ENCODE measurements at regions not wholly inside any gene's neighbourhood (a gene's known extent, or its start where the extent isn't known, plus 50 kb on each side); places are given as distances from the start of the nearest gene placed in this dataset.
A peak's percentile ranks its signal among the peaks of the same experiment; 100 is the strongest.

DNA sequence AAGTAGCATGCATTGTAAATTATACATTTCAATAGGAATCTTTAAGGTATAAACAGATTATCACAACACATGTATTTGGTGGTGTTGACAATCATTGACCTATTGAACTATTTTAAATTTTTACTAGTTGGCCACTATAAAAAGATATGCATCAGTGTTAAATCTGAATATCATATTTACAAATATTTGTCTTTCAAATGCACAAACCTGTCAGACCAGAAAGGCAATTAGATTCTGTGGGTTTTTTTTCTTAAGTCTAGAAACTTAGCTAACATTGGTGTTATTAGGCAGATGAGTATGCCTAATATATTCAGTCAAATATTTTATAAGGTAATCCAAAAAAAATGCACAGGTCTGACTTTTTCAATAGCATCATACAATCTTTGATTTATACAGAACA is 241.4 kb upstream of the DGKB start:
- no peak for TF ChIP-seq GATA3 (IDR thresholded peaks at IDR 0.05; ENCODE audit: low read depth, low read length)
- no peak for TF ChIP-seq GATA2 (IDR thresholded peaks at IDR 0.05; ENCODE audit: low read depth, low read length)

GRCh38 chr7:15143121-15143520 is 240.6 kb upstream of the DGKB start:
- TF ChIP-seq GATA2 (IDR thresholded peaks at IDR 0.05; ENCODE audit: low read depth, low read length): no peak
- TF ChIP-seq GATA3 (IDR thresholded peaks at IDR 0.05; ENCODE audit: low read depth, low read length): no peak

DNA sequence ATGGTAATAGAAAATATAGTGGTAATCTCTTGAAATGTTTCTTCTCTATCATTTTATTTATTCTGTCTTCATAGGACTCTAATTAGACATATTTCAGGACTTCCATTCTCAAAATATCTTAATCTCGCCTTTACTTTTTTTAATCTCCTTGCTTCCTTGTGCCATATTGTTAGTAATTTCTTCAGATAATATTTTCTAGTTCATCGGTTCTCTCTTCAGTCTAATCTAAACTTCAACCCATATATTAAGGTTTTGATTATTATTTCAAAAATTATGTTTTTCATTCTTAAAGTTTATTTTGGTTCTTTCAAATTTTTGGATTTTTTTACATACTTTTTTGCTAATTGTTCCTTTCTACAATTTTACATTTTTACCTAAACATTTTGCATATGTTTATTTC is 237.9 kb upstream of the DGKB start:
- TF ChIP-seq GATA3 (IDR thresholded peaks at IDR 0.05; ENCODE audit: low read depth, low read length) (no peak), GATA2 (IDR thresholded peaks at IDR 0.05; ENCODE audit: low read depth, low read length) (no peak)

DNA sequence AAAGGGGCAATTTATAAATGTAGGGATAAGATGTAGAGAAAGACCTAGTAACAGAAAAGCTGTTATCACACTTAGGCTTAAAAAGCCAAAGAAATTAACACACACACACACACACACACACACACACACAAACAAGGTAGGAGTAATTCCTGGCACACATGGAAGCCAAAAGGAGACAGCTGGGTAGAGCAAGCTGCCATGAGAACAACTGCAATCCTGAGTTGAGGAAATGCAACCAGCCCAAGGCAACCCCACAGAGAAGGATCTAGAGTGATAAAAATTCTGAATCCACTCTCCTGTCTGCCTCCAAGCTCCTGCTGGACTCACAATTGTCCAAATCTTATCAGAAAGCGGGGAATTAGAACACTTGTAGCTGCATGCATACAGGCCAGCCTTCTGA is 229.1 kb upstream of the DGKB start:
- TF ChIP-seq GATA3 (IDR thresholded peaks at IDR 0.05; ENCODE audit: low read depth, low read length) (no peak), GATA2 (IDR thresholded peaks at IDR 0.05; ENCODE audit: low read depth, low read length) (no peak)

DNA sequence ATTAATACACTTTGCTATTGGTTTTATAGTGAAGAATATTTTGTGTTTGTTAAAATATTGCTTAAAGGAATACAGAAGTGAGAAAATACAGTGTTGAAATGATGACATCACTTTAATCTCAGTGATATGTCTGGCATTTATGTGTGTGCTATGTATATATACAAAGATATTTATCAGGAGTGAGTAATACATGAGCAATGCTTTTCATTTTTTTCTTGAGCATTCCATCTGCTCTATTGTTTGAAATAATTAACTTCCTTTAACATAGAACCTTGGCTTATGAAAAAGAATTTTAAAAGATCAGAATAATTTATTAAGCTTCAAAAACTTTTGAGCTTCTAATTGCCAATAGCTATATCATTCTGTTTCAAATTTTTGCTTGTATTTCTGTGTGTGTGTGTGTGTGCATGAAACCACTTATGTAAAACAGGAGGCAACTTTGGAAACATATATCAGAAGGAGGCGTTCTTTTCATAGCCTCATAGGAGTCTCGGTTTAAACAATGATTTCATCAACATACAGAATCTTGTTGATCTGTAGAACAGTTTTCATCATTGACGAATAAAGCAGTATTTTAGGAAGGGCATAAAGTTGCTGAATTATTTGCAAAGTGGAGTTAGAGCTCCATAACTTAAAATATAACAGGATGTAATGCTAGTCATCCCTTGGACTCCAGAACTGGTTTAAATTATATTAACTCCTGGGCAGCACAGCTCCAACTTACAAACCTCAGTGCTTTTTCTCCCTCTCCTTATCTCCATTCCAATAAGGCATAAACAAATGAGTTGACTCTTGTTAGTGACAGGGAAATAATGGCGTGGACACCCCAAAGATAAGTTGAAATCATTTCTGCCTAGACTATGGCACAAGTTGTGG is 228.4 kb upstream of the DGKB start:
- no peak for TF ChIP-seq GATA2 (IDR thresholded peaks at IDR 0.05; ENCODE audit: low read depth, low read length)
- TF ChIP-seq GATA3 (IDR thresholded peaks at IDR 0.05; ENCODE audit: low read depth, low read length): no peak

- TF ChIP-seq GATA3 (IDR thresholded peaks at IDR 0.05; ENCODE audit: low read depth, low read length) (no peak), GATA2 (IDR thresholded peaks at IDR 0.05; ENCODE audit: low read depth, low read length) (no peak)
Observed at GRCh38 chr7:15128716-15129115, 226.2 kb upstream of the DGKB start.

DNA sequence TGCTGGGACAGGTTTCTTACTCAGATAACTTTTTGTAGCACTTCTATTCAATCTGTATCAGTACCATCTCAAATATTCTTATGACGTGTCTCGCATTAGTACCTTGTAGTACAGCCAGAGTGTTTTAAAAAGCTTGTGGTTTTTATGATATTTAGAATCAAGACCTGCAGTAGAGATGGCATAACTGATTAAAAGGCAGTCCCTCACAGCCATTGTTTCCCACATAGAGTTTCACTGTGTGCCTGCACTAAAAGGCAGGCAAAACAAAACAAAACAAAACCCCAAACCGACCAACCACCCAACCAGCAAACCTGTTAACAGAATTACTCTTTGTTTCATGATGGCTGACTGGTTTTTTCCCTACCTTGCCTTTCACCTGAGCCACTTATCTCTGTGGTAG is 221.3 kb upstream of the DGKB start:
- no peak for TF ChIP-seq GATA2 (IDR thresholded peaks at IDR 0.05; ENCODE audit: low read depth, low read length)
- no peak for TF ChIP-seq GATA3 (IDR thresholded peaks at IDR 0.05; ENCODE audit: low read depth, low read length)

GRCh38 chr7:15113752-15114151 is 211.2 kb upstream of the DGKB start:
- no peak for TF ChIP-seq GATA2 (IDR thresholded peaks at IDR 0.05; ENCODE audit: low read depth, low read length)
- TF ChIP-seq GATA3 (IDR thresholded peaks at IDR 0.05; ENCODE audit: low read depth, low read length): no peak

- TF ChIP-seq GATA3 (IDR thresholded peaks at IDR 0.05; ENCODE audit: low read depth, low read length) (no peak), GATA2 (IDR thresholded peaks at IDR 0.05; ENCODE audit: low read depth, low read length) (no peak)
Observed at GRCh38 chr7:15105711-15106110, 203.2 kb upstream of the DGKB start.

DNA sequence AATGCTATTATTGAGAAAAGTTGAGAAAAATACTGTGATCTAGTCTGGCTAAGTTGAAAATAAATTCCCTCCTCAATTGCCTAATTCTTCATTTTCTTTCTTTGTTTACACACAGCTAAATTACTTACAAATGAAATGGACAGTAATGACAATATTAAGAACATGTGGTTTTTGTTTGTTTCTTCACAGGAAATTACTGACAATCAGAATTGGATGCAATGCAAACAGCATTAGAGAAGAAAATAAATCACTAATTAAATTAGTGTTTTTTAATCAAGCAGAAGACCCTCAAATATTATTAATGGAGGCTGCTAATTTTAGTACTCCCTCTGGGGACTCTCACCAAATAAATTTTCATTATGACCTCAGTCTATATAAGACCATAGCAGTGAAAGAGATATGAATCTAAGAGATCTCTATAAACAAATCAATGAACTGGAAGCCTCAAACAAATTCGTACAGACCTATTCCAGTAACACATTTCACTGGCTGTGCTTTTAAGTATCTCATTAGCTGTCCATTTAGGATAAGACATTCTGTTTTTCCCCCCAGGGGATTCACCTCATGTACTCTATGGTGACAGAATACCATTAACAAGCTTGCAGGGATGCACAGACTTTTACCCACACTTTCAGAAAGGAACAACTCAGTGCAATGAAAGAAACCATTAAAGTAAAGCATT is 202.0 kb upstream of the DGKB start:
- TF ChIP-seq GATA3 (IDR thresholded peaks at IDR 0.05; ENCODE audit: low read depth, low read length) (peak; percentile 97), GATA2 (IDR thresholded peaks at IDR 0.05; ENCODE audit: low read depth, low read length) (peak; percentile 78)

GRCh38 chr7:15099074-15099473 is 196.5 kb upstream of the DGKB start:
- no peak for TF ChIP-seq GATA3 (IDR thresholded peaks at IDR 0.05; ENCODE audit: low read depth, low read length)
- TF ChIP-seq GATA2 (IDR thresholded peaks at IDR 0.05; ENCODE audit: low read depth, low read length): no peak

DNA sequence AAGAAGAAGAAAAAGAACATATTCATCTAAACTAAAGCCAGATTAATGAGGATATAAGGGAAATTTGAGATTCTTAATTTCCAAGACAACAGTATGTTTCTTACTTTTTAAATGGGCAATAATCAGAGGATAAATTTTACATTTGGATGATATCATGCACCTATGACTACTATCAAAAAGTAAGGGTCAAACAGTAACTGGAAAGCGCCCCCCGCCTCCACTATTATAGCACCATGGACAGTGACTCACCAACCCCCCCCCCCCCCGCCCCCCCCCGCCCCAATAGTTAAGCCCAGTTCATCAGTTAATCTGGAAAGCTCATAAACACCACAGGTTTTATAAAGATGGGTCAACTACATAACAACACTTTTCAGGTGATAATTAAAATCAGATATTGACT is 194.3 kb upstream of the DGKB start:
- TF ChIP-seq GATA2 (IDR thresholded peaks at IDR 0.05; ENCODE audit: low read depth, low read length) (no peak), GATA3 (IDR thresholded peaks at IDR 0.05; ENCODE audit: low read depth, low read length) (no peak)

GRCh38 chr7:15094989-15095388 is 192.4 kb upstream of the DGKB start:
- no peak for TF ChIP-seq GATA2 (IDR thresholded peaks at IDR 0.05; ENCODE audit: low read depth, low read length)
- no peak for TF ChIP-seq GATA3 (IDR thresholded peaks at IDR 0.05; ENCODE audit: low read depth, low read length)

- TF ChIP-seq GATA2 (IDR thresholded peaks at IDR 0.05; ENCODE audit: low read depth, low read length) (no peak), GATA3 (IDR thresholded peaks at IDR 0.05; ENCODE audit: low read depth, low read length) (no peak)
Observed at GRCh38 chr7:15087771-15088170, 185.2 kb upstream of the DGKB start.

DNA sequence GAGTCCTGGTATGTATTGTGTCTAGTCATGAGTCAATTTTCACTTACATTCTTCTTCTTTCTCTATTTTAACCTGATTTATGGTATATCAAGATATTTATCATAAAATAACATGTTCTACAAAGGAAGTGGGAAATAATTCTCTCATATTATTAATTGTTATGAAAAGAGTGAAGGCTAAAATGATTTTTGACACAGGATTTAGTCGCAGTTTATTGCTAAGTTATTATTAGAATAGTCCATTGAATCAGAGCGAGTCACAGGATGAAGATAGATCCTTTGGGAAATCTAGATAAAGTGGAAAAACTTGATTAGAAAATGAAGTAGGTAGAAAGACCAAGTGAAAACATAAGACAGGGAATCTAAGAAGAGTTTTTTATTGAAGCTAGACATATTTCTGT is 184.3 kb upstream of the DGKB start:
- TF ChIP-seq GATA2 (IDR thresholded peaks at IDR 0.05; ENCODE audit: low read depth, low read length) (no peak), GATA3 (IDR thresholded peaks at IDR 0.05; ENCODE audit: low read depth, low read length) (no peak)

Data from SH-SY5Y (cell line).